ENCODE measurements at regions not wholly inside any gene's neighbourhood (a gene's known extent, or its start where the extent isn't known, plus 50 kb on each side); places are given as distances from the start of the nearest gene placed in this dataset.

- DNase-seq (ENCODE audit: low read depth): no peak
- H3K4me3 ChIP-seq (ENCODE audit: low read depth, low read length): no peak overlapping the region
- TF ChIP-seq CTCF (IDR thresholded peaks at IDR 0.05; ENCODE audit: insufficient read depth, low read length): no peak
These were observed 1985.2 kb upstream of the CDH9 start for GRCh38 chr5:29023541-29023940.

- no peak overlapping the region for H3K4me3 ChIP-seq (ENCODE audit: low read depth, low read length)
- no peak for DNase-seq (ENCODE audit: low read depth)
- no peak for TF ChIP-seq CTCF (IDR thresholded peaks at IDR 0.05; ENCODE audit: insufficient read depth, low read length)
These were observed 1979.1 kb upstream of the CDH9 start for GRCh38 chr5:29017501-29017900.

- no peak overlapping the region for H3K4me3 ChIP-seq (ENCODE audit: low read depth, low read length)
- no peak for DNase-seq (ENCODE audit: low read depth)
- no peak for TF ChIP-seq CTCF (IDR thresholded peaks at IDR 0.05; ENCODE audit: insufficient read depth, low read length)
These were observed 1977.7 kb upstream of the CDH9 start for GRCh38 chr5:29016067-29016466.

- TF ChIP-seq CTCF (IDR thresholded peaks at IDR 0.05; ENCODE audit: insufficient read depth, low read length): no peak
- no peak for DNase-seq (ENCODE audit: low read depth)
- no peak overlapping the region for H3K4me3 ChIP-seq (ENCODE audit: low read depth, low read length)
These were observed 1977.1 kb upstream of the CDH9 start for GRCh38 chr5:29015523-29015922.

GRCh38 chr5:29005386-29005785 is 1967.0 kb upstream of the CDH9 start:
- DNase-seq (ENCODE audit: low read depth): no peak
- TF ChIP-seq CTCF (IDR thresholded peaks at IDR 0.05; ENCODE audit: insufficient read depth, low read length): no peak
- H3K4me3 ChIP-seq (ENCODE audit: low read depth, low read length): no peak overlapping the region

- no peak for DNase-seq (ENCODE audit: low read depth)
- no peak for TF ChIP-seq CTCF (IDR thresholded peaks at IDR 0.05; ENCODE audit: insufficient read depth, low read length)
- H3K4me3 ChIP-seq (ENCODE audit: low read depth, low read length): no peak overlapping the region
These were observed 1964.1 kb upstream of the CDH9 start for GRCh38 chr5:29002481-29002880.

GRCh38 chr5:29001666-29002065 is 1963.3 kb upstream of the CDH9 start:
- DNase-seq (ENCODE audit: low read depth): no peak
- no peak for TF ChIP-seq CTCF (IDR thresholded peaks at IDR 0.05; ENCODE audit: insufficient read depth, low read length)
- H3K4me3 ChIP-seq (ENCODE audit: low read depth, low read length): no peak overlapping the region
